Neuron (in vitro differentiated cells): ENCODE measurements at regions not wholly inside any gene's neighbourhood (a gene's known extent, or its start where the extent isn't known, plus 50 kb on each side); places are given as distances from the start of the nearest gene placed in this dataset.

ENCODE experiments used
- H2AFZ ChIP-seq: one replicate; pipeline ENCODE4 v1.6.1; 2013; ENCODE audit warnings: low read depth, mild to moderate bottlenecking, inconsistent platforms, low read length, moderate library complexity
- H3K27me3 ChIP-seq: one replicate; pipeline ENCODE4 v1.6.1; 2013; ENCODE audit warnings: low read length; ENCODE audit not compliant: insufficient read depth
- H3K36me3 ChIP-seq: one replicate; pipeline ENCODE4 v1.6.1; 2013; ENCODE audit warnings: low read length; ENCODE audit not compliant: insufficient read depth
- H3K4me1 ChIP-seq: one replicate; pipeline ENCODE4 v1.6.1; 2013; ENCODE audit warnings: low read length; ENCODE audit not compliant: insufficient read depth
- H3K4me3 ChIP-seq: 2 replicates; pipeline ENCODE4 v1.5.1; 2013; ENCODE audit warnings: mild to moderate bottlenecking, low read length, moderate library complexity
- H3K9me3 ChIP-seq: one replicate; pipeline ENCODE4 v1.6.1; 2013; ENCODE audit warnings: low read length

DNA sequence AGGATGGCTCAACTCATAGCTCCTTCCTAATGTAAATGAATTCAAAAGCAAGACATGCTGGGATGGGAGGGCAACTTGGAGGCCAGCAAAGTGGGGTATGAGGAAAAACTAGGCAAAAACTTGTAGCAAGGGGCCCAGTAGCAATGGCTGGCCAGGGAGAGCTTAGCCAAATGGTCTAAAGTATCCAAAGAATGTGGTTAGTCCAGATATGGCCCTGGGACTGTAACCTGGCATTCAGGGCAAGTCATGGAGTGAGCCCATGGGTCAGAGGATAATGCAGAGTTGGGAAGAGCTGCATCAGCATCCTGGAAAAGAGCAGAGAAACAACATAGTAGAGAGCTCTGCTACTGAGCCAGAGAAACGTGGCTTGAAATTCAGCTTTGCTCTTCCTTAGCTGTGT is 191.7 kb downstream of the SUCLA2 start:
- Histone ChIP-seq H3K4me1 (peaks cover 3% of the 10 kb centered on the region), H2AFZ (no peak overlapping the region), H3K9me3 (no peaks in the 10 kb centered on the region), H3K27me3 (no peaks in the 10 kb centered on the region), H3K36me3 (no peaks in the 10 kb centered on the region), H3K4me3 (no peak overlapping the region)

DNA sequence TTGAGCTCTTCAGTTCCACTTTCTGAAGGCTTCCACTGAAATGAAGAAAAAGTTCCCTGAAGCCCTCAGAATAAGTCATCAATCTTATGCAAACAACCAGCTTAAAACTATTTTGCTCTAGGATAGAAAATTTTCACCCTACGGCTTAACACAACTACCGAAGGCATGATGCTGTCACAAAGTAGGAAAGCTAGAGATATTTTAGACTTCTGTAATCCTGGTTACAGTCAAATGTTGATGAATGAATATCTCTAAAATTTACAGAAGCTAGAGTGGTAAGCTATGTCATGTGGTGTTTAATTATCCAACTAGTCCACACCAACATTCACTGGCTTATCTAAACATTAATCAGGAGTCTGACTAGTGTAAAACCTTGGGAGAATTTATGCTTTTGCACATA is 197.9 kb downstream of the SUCLA2 start:
- Histone ChIP-seq H3K36me3 (no peaks in the 10 kb centered on the region), H3K4me3 (no peak overlapping the region), H2AFZ (no peak overlapping the region), H3K27me3 (no peaks in the 10 kb centered on the region), H3K4me1 (peaks cover 7% of the 10 kb centered on the region), H3K9me3 (no peaks in the 10 kb centered on the region)

DNA sequence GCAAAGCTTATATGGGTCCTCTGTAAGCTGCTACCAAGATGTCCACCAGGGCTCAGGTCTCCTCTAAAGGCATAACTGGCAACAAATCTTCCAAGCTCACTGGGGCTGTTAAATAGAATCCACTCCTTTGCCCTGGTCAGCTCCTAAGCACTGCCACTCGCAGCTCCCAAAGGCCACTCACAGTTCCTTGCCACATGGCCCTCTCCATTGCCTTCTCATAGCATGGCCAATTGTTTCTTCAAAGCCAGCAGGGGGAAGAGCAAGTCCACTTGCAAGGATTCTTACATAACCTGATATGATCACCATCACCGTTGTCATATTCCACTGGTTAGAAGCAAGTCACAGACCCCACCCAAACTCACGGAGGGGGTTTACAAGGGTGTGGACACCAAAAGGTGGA is 199.5 kb downstream of the SUCLA2 start:
- Histone ChIP-seq H3K36me3 (no peaks in the 10 kb centered on the region), H3K4me3 (no peak overlapping the region), H3K27me3 (no peaks in the 10 kb centered on the region), H2AFZ (no peak overlapping the region), H3K9me3 (no peaks in the 10 kb centered on the region), H3K4me1 (peaks cover 7% of the 10 kb centered on the region)

DNA sequence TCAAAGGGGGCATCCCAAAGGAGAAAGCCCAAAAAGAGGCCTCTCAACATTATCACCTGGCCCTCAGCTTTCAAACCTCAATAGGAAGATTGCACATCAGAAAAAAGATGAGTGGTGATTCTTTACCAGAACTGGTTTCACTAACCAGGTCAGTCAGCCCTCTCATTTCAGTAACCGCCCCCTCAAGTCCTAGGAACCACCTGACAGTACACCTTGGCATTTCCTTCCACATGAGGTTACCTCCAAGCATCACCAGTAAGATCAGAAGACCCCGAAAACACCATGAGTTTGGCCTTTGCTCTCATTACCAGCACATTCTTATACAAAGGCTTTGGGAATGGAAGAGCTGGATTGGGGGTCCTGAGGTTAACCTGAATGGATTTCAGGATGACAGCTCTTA is 200.5 kb downstream of the SUCLA2 start:
- Histone ChIP-seq H3K36me3 (no peaks in the 10 kb centered on the region), H3K4me1 (peaks cover 7% of the 10 kb centered on the region), H3K9me3 (no peaks in the 10 kb centered on the region), H2AFZ (no peak overlapping the region), H3K4me3 (no peak overlapping the region), H3K27me3 (no peaks in the 10 kb centered on the region)

DNA sequence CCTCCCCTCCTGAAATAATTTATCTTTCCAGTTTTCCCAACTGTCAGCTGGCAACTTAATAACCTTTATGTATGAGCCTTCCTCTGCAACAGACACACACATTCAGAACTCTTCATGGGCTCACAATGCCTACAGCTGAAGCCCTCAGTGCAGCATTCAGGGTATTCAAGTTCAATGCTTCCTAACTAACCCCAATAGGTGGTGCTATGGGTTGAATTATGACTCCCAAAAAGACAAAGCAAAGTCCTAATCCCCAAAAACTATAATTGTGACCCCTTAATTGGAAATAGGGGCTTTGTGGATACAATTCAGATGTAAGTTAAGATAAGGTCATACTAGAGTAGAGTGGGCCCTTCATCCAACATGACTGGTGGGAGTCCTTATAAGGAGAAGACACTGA is 202.2 kb downstream of the SUCLA2 start:
- H3K4me3 ChIP-seq, result no peak overlapping the region
- peaks cover 7% of the 10 kb centered on the region for H3K4me1 ChIP-seq
- no peaks in the 10 kb centered on the region for H3K36me3 ChIP-seq
- H3K9me3 ChIP-seq, result no peaks in the 10 kb centered on the region
- no peaks in the 10 kb centered on the region for H3K27me3 ChIP-seq
- no peak overlapping the region for H2AFZ ChIP-seq

DNA sequence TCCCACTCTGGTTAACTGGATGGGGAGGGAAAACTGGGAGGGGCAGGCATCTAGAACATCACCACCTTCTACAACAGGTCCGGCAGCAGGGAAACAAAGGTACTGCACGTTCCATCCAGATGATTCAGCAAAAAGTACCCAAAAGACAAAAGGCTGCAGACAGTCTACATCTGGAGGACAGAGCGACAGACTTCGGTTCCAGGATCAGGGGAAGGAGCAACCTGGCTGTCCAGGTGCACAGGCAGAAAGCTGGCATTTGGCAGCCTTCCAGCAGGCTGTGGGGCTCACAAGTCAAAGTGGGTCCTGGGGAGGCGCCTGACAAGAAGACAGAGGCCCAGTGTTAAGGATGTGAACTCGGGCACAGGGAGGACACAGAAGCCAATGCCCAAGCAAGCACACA is 202.9 kb downstream of the SUCLA2 start:
- no peak overlapping the region for H3K4me3 ChIP-seq

DNA sequence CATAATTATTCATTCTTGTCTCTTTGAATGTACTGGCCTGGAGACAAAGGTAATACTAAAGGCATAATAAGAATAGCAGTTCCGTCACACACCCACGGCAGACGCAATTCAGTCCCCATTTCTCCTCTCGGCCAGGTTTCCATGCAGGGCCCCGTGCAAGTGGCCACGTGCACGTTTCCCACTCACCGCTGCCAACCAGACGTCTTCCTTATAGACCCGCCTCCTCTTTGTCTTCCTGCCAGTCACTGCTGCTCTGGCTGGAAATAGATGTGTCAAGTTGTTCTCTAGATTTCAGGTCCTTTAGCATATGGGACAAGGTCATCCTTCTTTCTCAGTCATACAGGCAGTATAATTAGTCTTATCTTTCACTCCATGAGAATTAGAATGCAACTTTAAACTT is 204.3 kb downstream of the SUCLA2 start:
- Histone ChIP-seq H3K27me3 (no peaks in the 10 kb centered on the region), H3K4me3 (no peak overlapping the region), H2AFZ (no peak overlapping the region), H3K36me3 (no peaks in the 10 kb centered on the region), H3K4me1 (no peaks in the 10 kb centered on the region), H3K9me3 (no peaks in the 10 kb centered on the region)

More for the DNA sequence above, 202.9 kb downstream of the SUCLA2 start:
- H3K4me1 ChIP-seq, result peaks cover 7% of the 10 kb centered on the region
- H3K27me3 ChIP-seq, result no peaks in the 10 kb centered on the region
- H2AFZ ChIP-seq, result no peak overlapping the region
- no peaks in the 10 kb centered on the region for H3K9me3 ChIP-seq
- no peaks in the 10 kb centered on the region for H3K36me3 ChIP-seq

DNA sequence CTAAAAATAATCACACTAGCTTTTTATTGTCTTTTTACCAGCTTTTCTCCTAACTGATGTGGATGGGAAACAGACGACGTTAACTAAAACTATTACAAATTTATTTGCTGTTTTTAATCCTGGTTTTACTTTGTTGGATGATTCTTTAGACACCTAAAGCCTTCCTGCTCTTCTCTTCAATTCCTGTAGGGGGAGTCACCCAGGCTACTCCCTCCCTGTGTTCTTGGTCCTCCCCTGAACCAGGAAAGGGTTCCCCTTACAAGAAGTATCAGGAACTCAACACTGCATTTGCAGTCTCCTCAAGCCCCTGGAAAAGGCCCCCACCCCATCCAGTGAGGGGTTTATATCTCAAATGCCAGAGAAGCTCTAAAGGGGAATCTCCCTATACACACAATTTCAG is 206.1 kb downstream of the SUCLA2 start:
- H3K36me3 ChIP-seq, result no peaks in the 10 kb centered on the region

DNA sequence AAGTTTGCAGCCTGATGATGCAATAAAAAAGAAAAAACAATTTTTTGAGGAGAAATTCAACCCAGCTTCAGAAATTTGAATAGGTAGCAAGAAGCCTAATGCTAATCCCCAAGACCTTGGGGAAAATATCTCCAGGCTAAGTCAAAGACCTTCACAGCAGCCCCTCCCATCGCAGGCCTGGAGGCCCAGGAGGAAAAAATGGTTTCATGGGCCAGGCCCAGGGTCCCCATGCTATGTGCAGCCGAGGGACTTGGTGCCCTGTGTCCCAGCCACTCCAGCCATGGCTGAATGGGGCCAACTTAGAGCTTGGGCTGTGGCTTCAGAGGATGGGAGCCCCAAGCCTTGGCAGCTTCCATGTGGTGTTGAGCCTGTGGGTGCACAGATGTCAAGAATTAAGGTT is 210.3 kb downstream of the SUCLA2 start:
- H3K4me3 ChIP-seq, result no peak overlapping the region
- H3K36me3 ChIP-seq, result no peaks in the 10 kb centered on the region
- no peaks in the 10 kb centered on the region for H3K4me1 ChIP-seq
- H3K9me3 ChIP-seq, result peaks cover 2% of the 10 kb centered on the region
- H2AFZ ChIP-seq, result no peak overlapping the region
- H3K27me3 ChIP-seq, result no peaks in the 10 kb centered on the region

More for the DNA sequence above, 206.1 kb downstream of the SUCLA2 start:
- no peak overlapping the region for H2AFZ ChIP-seq
- no peak overlapping the region for H3K4me3 ChIP-seq
- no peaks in the 10 kb centered on the region for H3K27me3 ChIP-seq
- H3K4me1 ChIP-seq, result no peaks in the 10 kb centered on the region
- H3K9me3 ChIP-seq, result peaks cover 2% of the 10 kb centered on the region

DNA sequence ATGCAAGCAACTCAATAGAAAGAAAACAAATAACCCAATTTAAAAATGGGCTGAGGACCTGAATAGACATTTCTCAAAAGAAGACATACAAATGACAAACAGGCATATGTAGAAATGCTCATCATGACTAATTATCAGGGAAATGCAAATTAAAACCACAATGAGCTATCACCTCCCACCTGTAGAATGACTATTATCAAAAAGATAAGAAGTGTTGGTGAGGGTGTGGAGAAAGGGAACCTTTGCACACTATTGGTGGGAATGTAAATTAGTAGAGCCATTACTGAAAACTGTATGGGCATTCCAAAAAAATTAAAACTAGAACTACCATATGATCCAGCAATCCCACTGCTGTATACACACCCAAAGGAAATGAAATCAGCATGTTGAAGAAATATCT is 212.2 kb downstream of the SUCLA2 start:
- H3K4me3 ChIP-seq, result no peak overlapping the region
- H3K4me1 ChIP-seq, result no peaks in the 10 kb centered on the region
- H2AFZ ChIP-seq, result no peak overlapping the region
- no peaks in the 10 kb centered on the region for H3K36me3 ChIP-seq
- no peaks in the 10 kb centered on the region for H3K27me3 ChIP-seq
- H3K9me3 ChIP-seq, result peaks cover 2% of the 10 kb centered on the region

DNA sequence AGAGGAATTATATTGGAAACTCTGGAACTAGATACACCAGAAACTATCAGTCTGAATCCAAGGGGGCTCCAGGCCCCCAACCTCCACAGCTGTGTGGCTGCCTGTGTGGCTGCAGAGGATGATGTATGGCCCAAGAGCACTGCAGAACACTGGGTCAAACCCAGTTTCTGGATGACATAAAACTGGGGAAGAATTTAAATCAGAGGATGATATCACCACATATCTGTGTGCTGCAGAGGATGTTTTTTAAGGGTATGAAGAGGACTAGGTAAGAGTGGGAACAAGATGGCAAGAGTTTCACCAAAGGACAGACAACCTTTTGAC is 226.4 kb downstream of the SUCLA2 start:
- H2AFZ ChIP-seq, result no peak overlapping the region
- no peaks in the 10 kb centered on the region for H3K4me1 ChIP-seq
- no peak overlapping the region for H3K4me3 ChIP-seq
- H3K36me3 ChIP-seq, result no peaks in the 10 kb centered on the region
- H3K9me3 ChIP-seq, result no peaks in the 10 kb centered on the region
- no peaks in the 10 kb centered on the region for H3K27me3 ChIP-seq

DNA sequence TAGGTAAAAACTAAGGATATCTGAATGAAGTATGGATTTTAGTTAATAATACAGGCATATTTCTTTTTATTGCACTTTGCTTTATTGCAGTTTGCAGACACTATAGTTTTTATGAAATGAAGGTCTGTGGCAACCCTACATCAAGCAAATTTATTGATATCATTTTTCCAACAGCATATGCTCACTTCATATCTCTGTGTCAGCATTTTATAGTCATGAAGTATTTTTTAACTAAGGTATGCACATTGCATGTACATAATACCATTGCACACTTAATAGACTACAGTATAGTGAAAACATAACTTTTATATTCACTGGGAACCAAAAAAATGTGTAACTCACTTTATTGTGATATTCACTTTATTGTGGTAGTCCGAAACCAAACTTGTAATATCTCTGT is 236.3 kb downstream of the SUCLA2 start:
- no peaks in the 10 kb centered on the region for H3K27me3 ChIP-seq
- H3K36me3 ChIP-seq, result no peaks in the 10 kb centered on the region

DNA sequence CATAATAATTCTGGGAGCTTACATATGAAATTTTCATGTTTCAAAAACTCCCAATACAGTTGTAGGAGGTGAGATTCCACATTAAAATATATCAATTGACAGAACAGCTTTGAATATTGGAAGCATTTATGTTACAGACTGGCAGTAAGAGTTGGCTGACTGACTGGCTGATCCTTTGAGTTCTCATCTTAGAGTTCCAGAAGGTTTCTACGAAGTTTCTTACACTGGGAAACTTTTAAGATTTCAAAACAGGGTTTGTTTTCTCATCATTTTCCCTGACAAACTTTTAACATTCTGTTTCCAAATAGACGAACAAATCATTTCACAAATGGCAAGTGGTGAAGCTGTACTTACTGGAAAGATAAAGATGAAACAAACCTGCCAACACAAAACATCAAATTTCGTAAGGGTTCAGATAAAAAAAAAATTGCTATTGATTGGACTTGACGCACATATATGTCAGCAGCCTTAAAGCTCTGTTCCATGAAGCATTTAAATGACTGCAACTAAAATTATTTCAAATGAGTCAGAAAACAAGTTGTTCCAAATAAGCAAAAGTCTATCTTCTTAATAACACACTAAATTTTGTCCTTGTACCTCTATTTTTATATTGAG is 243.5 kb downstream of the SUCLA2 start:
- H3K9me3 ChIP-seq, result no peaks in the 10 kb centered on the region
- H2AFZ ChIP-seq, result no peak overlapping the region
- no peak overlapping the region for H3K4me3 ChIP-seq
- H3K27me3 ChIP-seq, result no peaks in the 10 kb centered on the region
- H3K36me3 ChIP-seq, result no peaks in the 10 kb centered on the region
- no peaks in the 10 kb centered on the region for H3K4me1 ChIP-seq

More for the DNA sequence above, 236.3 kb downstream of the SUCLA2 start:
- Histone ChIP-seq H2AFZ (no peak overlapping the region), H3K4me1 (no peaks in the 10 kb centered on the region), H3K9me3 (no peaks in the 10 kb centered on the region), H3K4me3 (no peak overlapping the region)

DNA sequence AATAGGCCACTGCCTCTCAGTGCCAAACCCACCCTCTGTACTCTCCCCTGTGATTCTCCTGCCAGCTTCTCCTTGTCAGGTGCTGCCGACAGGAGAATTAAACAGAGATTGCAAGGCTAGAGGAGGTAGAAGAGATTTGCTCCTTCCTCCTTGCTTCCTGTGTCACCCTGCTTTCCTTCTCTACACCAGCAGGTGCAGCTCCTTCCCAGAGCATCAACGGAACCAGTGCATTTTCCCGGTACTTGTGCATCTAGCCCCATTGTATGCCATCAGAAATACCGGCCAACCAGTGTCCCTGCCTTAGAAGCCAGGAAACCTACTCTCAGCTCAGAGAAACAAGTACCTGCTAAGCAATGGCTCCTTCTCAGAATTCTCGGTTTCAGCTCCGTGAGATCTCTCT is 253.2 kb downstream of the SUCLA2 start:
- no peak overlapping the region for H3K4me3 ChIP-seq
- no peaks in the 10 kb centered on the region for H3K9me3 ChIP-seq
- H3K4me1 ChIP-seq, result no peaks in the 10 kb centered on the region
- H2AFZ ChIP-seq, result no peak overlapping the region
- no peaks in the 10 kb centered on the region for H3K36me3 ChIP-seq
- H3K27me3 ChIP-seq, result no peaks in the 10 kb centered on the region
